Activated CD8-positive, alpha-beta memory T cell treated with anti-CD3 and anti-CD28 coated beads, Interleukin-2, amount 50 U/mL, for 48 hours (primary cell): ENCODE measurements at regions not wholly inside any gene's neighbourhood (a gene's known extent, or its start where the extent isn't known, plus 50 kb on each side); places are given as distances from the start of the nearest gene placed in this dataset.

ENCODE experiments used
- DNase-seq: peaks from one replicate; pipeline ENCODE4 v3.0.0-alpha.2; 2020

DNA sequence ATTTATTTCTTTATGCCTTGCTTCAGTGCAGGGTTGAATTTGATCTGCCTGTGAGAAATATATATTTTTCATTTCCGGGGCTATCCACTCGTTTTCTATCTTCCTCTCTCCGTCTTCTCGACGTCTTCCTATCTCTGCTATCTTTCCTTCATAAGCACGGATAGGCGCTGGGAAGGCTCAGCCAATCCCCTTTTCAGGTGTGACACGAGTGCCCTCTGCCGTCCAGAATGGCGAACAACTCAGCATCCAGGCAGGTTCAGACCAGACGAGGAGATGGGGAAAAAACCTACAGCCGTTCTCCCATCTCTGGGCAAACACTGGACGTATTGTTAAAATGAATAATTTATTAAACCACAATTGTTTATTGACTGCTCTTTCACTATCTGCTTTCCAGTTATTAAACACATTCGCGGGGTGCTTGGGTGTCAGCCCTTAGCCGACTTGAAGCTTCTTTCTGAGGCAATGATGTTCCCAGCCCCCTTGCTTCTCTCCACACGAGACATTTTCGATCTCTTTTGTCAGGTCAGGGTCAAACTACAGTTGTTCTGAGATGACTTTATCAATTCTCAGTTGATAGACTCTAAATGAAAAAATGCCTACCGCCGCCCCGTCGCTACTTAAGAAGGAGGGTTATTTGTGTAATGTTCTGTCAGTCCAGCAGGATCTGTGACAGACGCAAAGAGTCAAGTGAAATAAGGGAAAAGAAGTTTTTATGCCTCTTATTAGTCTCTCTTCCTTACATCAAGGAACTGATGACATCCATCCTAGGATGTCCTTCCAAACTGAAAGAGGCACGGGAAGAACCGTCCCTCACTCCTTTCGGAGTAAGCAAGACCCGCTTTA, 96.3 kb upstream of the NOCT start:
- peak; percentile 75 for DNase-seq

DNA sequence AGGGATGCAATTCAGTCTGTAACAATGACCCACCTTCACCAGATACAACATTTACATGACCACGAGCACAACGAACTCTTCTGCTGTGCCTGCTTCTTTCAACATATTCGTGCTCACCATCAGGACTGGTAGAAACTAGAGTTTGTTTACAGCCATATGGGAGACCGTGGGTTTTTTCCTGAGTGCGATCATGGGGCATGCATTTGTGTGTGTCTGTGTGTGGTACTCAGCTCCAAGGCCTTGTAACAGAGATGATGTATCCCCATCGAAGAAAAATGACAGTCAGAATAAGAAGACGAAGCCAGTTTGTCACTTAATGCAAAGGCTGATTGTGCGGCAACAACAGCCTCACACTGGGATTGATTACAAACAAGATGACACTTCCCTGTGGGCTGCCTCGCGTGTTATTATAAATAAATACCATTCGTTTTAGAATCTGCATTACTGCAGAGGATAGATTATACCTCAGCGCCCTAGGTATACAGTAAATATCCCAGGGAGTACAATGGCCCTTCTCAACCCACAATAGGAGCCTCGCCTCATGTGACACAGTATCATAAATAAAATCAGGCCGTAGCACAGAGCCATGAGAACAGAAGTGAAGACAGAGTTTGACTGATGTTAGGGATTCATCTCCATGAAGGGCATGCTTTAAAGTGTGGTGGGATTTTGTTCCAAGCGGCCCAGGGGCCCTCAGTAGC, 97.3 kb upstream of the NOCT start:
- DNase-seq: no peak

DNA sequence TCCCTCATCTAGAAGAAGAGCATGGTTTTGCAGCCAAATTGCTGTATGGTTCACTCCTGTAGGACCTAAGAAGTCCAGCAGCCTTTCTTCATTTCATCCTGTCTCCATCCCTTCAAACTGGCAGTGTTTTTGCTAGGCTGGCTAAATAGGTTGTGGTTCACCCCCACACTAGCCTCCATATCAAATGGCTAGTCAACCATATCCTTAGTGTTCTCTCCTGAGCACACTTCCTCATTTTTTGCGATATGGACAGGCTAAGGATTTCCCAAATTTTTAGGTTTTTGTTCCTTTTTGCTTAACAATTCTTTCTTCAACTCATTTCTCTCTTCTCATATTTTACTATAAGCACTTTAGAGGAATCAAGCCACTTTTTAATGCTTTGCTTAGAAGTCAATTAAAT, 98.8 kb upstream of the NOCT start:
- no peak for DNase-seq

DNA sequence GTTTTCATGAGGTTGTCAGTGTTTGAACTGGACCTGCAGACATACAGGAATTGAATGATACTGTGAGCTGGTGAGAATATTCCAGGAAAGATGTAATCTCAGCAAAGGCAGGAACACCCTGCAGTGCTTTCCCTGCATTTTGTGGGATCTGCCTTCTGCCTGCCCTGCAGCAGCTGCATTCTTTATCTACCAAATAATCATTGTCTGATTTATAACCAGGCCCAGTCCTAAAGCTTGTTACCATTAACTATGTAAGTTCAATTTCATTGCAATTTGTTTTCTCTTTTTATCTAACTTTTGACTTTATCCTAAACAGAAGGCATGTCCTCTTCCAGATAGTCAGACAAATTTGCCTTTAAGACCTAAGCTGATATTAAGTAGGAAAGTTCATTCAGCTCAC, 99.8 kb upstream of the NOCT start:
- no peak for DNase-seq

DNA sequence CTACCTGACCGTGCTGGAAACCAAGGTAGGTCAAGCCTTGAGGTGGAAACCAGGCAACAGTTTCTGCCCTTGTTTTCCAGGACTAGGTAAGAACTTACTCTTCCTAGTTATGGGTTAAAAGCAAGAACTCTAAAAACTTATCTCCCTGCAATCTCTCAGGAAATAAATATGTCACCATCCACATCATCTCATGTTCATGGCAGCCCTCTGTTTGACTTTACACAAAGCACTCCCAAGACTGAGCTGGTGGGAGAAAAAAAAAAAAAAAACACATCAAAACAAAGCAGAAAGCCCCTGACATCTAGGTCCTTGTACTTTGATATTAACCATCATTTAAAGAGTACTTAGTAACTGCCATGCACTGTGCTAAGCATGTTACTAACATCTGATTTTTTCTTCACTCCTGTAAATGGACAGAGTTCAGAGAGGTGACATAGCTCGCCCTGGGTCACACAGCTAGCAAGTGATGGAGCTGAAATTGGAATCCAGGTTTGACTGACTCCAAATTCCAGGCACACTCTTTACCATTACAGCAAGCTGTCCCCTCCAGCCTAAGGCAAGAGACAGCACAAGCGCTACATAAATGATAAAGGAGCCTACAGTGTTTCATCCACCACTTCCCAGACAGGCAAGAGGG, 102.8 kb upstream of the NOCT start:
- DNase-seq: no peak

DNA sequence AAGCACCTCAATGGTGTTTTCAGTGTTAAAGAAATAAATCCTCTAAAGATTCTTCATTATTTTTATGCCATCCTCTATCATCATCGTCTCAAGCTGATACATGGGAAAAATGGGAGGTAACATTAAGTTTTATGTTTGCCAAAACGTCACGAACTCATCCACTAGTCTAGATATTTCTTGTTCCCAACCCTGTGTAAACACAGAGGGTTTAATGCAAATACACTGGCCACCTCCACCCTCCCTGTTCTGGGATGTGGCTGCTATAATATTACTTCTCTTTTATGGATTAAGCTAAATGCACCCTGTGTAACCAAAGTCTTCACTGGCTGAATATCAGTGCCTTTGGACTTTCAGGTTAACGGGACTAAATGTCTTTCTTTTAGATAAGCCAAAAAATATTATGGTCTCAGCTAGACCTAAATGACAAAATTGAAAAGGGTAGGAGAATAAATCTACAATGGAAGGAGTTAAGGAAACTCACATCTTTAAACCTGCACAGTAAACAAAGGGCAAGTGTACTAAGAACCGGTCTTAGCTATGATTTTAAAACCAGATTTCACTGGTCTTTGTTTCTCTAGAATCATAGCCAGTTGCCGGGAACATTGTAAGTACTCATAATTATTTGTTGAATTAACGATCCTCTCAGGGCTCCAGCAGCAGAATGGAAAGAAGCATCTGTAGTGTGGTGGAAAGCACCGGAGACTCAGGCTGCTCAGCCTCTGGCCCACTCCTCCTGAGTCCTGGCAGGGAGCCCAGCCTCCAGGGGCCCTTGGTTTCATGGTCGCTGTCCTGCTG, 103.5 kb upstream of the NOCT start:
- DNase-seq: no peak

DNA sequence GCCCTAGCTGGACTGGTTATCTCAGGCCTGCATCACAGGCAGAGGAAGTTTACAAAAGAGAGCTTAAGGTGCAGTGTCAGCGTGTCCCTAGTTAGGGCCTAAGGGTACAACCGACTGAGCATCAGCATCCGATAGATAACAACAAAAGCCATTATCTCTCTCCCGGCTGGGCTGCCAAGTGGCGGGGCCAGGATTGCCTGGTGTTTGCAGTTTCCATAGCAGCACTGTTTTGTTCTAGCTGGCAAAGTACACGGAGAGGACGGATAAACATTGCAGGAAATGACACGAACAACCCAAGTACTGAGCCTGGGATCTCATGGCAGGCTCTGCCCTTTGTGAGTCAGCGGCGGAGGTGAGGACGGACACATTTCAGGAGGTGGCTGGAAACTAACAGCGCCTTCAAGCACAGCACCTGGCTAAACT, 104.7 kb upstream of the NOCT start:
- DNase-seq: no peak

DNA sequence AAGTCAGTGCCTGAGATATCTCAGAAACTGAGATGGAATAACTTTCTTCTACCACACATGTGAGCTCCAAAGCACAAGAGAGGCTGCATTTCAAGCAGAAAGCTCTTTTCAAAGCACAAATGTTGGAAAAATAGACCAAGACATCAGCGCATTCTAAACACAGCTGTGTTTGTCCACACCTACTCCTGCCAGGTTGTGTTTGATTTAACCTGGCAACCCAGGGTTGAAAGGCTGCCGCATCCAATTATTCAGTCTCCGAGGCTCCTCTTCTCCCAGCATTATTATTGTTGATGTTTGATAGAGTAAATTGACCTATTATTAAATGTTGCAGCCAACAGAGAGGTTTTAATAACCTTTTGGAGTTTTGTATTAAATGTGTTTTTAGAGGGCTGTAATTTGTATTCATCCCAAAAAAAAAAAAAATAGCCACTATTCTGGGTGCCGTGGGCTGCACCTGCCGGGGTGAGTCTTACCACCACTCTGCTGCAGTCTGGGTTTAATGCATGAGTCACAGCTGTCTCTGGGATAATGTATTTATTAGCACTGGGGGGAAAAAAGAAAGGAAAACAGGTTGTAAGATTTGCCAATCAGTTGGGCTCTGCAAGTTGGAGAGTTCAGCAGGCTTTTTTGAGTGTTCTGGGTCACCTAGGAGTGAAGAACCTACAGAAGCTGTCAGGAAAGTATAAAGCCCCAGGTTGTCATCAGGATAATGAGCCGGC, 105.2 kb upstream of the NOCT start:
- DNase-seq: no peak

DNA sequence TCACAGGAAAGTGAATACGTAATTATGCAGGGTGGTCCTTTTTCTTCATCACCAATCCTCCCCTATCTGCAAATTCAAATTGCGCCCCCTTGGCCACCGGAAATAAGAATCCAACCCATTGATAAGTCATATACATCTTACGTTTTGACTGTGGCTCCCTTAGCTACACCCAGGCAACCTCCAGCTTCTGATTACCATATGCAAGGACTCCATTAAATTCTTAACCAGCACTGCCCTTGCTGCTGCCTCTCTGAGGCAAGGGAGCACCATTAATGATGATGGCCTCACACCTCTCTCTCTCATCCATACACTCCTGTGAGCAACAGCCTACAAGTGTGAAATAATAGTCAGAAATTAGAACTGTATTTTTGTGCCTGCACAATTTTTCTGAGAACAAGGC, 106.0 kb upstream of the NOCT start:
- DNase-seq: no peak

DNA sequence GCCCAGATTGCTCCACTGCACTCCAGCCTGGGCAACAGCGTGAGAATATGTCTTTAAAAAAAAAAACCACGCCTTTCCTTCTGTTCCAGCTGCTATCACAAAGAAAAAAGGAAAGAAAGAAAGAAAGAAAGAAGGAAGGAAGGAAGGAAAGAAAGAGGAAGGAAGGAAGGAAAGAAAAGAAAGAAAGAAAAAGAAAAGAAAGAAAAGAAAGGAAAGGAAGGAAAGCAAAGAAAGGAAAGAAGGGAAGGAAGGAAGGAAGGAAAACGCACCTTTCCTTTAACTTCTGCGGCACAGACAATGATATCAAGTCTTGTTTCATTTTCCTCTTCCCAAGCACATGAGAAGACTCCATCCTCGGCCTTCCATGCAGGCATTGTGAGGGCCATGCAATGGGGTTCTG, 107.4 kb upstream of the NOCT start:
- DNase-seq: no peak

DNA sequence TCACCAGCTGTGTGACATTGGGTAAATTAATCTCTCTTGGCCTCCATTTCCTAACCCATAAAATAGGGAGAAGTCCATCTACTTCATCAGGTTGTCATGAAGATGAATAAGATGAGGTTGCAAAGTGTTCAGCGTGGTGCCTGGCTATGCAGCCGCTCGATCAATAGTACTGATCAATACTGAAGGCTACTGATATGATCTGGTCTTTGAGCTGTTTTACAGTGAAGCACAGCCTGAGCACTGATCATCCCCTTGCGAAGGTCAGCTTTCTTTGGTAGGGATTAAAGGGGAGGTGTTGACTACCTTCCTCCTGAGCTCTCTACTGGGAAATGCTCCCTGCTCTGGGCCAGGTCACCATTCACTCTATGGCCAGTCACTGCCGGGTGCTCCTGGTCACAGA, 108.4 kb upstream of the NOCT start:
- DNase-seq: no peak

DNA sequence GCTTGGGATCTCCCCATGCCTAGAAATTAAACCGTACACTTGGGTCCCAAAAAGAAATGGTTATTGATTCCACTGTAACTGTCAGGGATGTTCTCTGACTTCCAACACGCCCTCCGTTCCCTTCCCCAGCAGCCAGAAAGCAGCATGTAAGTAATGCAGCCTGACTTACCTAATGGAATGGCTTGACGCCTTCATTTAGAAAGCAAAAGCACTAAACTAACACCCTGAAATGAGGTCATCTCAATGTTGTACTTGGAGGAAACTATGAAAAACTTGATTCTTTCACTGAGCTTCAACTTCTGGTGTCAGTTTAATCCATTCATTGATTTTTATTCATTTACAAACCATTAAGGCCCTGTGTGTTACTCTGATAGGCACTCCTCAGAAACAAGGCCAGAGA, 110.8 kb upstream of the NOCT start:
- no peak for DNase-seq

DNA sequence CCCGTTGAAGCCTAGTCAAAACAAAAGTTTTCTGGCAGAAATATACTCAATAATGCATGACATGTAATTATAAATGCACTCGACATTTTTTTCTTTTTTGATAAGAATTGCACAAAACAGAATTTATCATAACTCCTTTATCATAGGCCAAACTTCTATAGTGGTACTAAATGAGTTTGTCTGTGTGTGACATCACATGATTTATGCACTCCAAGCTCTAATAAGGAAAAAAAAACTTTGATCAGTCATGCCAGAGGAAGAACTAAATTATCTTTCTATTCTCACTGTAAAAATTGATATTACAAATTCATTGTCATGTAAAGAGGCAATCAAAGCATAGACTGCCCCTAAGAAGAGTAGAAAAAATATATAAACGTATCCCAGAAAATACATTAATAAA, 112.4 kb upstream of the NOCT start:
- no peak for DNase-seq

DNA sequence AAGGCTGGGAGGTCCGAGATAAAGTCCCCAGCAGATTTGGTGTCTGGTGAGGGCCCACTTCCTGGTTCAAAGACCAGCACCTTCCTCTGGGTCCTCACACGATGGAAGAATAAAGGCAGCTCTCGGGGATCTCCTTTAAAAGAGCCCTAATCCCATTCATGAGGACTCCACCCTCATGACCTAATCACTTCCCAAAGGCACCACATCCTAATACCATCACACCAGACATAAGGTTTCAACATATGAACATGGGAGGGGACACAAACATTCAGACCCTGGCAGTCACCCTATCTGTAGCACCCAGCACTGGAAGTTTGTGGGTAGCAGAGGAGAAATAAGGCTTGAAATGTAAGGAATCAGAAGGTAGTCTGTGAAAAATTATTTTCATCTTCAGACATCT, 112.9 kb upstream of the NOCT start:
- no peak for DNase-seq

DNA sequence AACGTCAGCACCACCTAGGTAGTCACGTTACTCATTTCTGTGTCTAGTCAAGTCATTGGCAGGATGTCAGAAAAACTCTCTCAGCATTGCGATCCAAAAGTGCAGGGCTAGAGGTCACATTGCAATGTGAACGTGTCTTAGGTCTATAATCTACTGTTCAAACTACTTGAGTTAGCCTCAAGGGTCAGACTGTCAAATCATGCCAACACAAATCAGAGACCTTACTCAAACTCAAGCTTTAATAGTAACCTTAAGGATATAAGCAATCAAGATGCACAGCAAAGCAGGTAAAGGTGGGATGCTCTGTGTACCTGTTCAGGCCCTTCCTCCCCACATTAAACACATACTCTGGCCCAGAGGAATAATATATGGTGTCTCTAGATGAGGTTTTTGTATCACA, 114.4 kb upstream of the NOCT start:
- no peak for DNase-seq

DNA sequence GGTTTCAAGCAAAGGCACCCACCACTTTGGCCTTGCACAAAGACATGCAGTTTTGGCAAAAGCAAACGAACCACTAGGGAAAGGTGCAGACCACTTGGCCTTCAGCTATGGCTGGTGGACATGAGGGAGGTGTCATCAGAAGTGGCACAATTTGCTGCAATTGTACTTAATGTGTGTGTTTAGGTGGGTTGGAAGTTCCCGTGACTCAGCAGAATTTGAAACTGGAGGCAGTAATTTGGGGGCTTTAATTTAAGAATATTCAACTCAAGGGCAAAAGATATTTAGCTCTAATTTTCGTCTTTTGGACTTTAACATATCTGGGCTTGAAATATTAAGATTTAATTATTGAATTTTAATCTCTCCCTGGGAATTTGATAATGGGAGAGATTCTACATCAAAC, 115.6 kb upstream of the NOCT start:
- DNase-seq: no peak

DNA sequence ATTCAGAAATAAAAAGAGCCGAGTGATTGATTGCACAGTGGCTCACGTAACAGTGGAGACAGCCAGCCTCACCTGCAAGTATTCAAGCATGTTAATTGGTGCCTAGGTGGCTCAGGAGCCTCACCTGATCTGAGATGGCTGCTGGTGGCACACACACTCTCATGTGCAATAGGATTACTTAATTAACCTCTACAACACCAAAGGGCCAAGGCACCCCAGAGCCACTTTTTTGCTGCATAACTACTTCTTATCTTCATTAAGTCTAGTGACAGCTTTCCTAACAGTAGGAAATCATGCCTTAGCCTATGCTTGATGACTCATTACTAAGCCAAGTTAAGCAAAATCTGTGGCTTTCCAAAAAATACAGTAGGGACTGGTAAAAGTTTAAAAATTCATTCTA, 117.3 kb upstream of the NOCT start:
- DNase-seq: no peak

DNA sequence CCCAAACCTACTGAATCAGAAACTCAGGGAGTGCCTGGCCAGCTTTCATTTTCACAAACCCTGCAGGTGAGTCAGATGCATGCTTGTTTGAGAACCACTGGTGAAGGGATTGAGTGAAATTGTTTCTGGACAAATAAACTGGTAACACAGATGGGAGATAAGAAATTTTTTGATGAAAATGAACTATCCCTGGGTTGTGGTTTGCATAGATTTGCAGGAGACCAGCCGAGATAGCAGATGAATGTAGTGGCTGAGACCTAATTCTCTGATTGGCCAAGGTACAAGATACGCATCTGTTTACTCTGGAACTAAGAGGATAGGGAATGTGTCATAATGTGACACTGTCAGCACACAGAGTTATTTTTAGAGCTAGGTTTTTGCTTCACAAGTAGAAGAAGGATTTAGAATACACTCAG, 117.8 kb upstream of the NOCT start:
- DNase-seq: no peak

DNA sequence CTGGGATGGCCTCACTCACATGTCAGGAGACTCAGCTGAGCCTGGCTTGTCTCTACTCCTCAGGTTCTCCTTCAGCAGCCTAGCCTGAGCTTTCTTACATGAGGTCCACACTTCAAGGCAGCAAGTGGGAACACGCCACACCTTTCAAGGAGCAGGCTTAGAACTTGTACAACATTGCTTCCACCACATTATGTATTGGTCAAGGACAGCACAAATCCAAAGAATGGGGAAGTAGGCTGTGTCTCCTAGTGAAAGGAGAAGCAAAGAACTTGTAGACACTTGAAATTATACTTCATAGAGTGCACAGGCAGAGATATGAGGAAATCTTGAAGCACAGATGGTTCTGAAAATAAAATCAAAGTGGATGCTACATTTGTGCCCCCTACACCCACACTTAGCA, 120.9 kb upstream of the NOCT start:
- no peak for DNase-seq

DNA sequence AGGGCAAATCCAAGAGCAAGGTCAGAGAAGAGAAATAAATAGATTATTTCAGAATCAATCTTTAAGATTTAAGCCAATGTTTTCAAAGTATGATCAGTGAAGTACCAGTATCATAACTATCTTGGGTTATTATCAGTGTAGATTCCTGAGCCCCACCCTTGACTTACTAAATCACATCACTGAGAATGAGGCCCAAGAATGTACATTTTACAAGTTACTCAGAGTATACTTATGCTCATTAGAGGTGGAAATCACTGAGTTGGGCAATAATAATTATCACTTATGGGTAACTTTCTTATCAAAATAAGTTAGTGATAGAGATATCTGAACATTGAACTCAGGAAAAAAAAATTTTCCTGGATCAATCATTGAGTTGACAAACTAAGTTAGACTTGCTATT, 121.6 kb upstream of the NOCT start:
- DNase-seq: no peak

DNA sequence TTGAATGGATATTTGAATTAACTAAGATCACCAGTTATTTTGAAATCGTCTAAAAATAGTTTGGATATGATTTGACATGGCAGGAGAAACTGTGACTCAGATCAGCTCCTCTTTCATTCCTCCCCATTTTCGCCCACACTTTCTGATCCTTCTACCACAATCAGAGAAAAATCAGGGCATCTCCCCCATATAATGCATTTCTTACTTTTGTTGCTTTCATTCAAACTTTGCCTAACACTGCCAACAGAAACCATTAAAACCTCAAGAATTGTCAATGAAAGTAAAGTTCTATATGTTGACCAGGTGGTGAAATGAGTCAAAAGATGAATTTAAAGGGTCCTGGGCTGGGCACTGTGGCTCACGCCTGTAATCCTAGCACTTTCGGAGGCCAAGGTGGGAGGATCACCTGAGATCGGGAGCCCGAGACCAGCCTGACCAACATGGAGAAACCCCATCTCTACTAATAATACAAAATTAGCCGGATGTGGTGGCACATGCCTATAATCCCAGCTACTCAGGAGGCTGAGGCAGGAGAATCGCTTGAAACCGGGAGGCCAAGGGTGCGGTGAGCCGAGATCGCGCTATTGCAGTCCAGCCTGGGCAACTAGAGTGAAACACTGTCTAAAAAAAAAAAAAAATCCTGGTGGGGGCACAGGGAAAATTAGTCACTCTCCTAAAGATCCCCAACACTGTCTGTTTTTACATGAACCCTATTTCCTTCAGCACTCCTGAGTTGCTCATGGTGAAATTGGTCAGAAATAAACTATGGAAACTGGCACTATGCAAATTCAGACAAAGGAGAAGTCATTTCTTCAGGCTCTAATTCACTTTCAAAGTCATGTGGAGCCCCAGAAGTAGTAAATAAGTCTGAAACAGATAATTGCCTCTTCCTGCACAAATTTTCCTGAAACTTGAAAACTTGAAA, 122.8 kb upstream of the NOCT start:
- no peak for DNase-seq

DNA sequence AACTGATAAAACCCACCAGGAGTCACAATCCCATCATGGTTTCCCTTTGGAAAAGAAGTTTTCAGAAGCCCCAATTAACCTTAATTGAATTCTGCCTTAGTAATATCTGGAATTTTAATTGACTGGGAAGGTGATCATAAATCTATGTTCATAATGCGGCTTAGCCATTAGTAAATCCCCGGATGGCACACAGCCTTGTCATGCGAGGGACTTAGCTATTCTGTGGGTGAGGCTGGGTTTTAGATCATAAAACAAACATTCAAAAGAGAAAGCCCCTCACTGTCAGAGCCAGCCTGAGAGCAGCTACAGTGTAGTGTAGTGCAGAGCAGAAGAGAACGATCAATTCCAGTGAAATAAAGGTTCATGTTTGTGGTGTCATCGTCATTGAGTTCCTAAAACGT, 124.0 kb upstream of the NOCT start:
- no peak for DNase-seq
